ENCODE measurements at regions not wholly inside any gene's neighbourhood (a gene's known extent, or its start where the extent isn't known, plus 50 kb on each side); places are given as distances from the start of the nearest gene placed in this dataset.

- H3K23me2 ChIP-seq (ENCODE audit: insufficient read length, low read depth, low read length, poor library complexity, severe bottlenecking) = no peaks in the 10 kb centered on the region
- Mint-ChIP-seq H3K27me3 (ENCODE audit: low read depth) (no peaks in the 10 kb centered on the region), H3K4me3 (no peak overlapping the region), H3K36me3 (ENCODE audit: insufficient read depth in 1 of 3, low read depth in 3 of 3) (peaks cover 0 to 4% (median 1%) of the 10 kb centered on the region in 3 experiments; a peak in 5 of 7 replicates), H3K4me1 (peaks cover 0 to 2% of the 10 kb centered on the region in 2 experiments; a peak in 1 of 4 replicates), H3K9me3 (peaks cover 7% of the 10 kb centered on the region in 2 experiments; a peak in 3 of 5 replicates), H3K27ac (no peak overlapping the region)
- no peaks in the 10 kb centered on the region for H3K79me1 ChIP-seq (ENCODE audit: insufficient read depth, low read depth, low read length, poor library complexity, severe bottlenecking)
- no peak overlapping the region for H2BK120ac ChIP-seq (ENCODE audit: low read depth, low read length, poor library complexity, severe bottlenecking)
- H3K23ac ChIP-seq (ENCODE audit: insufficient read length, low read depth, low read length) = no peak overlapping the region
- no peak overlapping the region for H4K5ac ChIP-seq (ENCODE audit: insufficient read length, low read depth, low read length)
- H3K9me3 ChIP-seq (ENCODE audit: control insufficient read depth, low read depth, low read length) = no peaks in the 10 kb centered on the region
- no peak overlapping the region for H2BK15ac ChIP-seq (ENCODE audit: low read depth, low read length)
- no peak overlapping the region for H4K8ac ChIP-seq (replicated peaks; ENCODE audit: insufficient read length, low read depth, low read length)
- TF ChIP-seq, protein P1, sequence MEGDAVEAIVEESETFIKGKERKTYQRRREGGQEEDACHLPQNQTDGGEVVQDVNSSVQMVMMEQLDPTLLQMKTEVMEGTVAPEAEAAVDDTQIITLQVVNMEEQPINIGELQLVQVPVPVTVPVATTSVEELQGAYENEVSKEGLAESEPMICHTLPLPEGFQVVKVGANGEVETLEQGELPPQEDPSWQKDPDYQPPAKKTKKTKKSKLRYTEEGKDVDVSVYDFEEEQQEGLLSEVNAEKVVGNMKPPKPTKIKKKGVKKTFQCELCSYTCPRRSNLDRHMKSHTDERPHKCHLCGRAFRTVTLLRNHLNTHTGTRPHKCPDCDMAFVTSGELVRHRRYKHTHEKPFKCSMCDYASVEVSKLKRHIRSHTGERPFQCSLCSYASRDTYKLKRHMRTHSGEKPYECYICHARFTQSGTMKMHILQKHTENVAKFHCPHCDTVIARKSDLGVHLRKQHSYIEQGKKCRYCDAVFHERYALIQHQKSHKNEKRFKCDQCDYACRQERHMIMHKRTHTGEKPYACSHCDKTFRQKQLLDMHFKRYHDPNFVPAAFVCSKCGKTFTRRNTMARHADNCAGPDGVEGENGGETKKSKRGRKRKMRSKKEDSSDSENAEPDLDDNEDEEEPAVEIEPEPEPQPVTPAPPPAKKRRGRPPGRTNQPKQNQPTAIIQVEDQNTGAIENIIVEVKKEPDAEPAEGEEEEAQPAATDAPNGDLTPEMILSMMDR (conservative IDR thresholded peaks at IDR 0.05) = no peak
- no peak for DNase-seq
- H3K9ac ChIP-seq (ENCODE audit: extremely low read depth, insufficient read length, low read length) = no peak overlapping the region
- no peak overlapping the region for H2BK12ac ChIP-seq (ENCODE audit: insufficient read length, low read depth, low read length)
- no peak overlapping the region for H3K18ac ChIP-seq (ENCODE audit: insufficient read length, low read depth, low read length)
- H2BK20ac ChIP-seq (ENCODE audit: low read depth, low read length, poor library complexity, severe bottlenecking) = no peak overlapping the region
- H3T11ph ChIP-seq (ENCODE audit: low read length) = no peak overlapping the region
- H4K91ac ChIP-seq (ENCODE audit: insufficient read length, low read depth, low read length) = no peak overlapping the region
- no peaks in the 10 kb centered on the region for H3K4me1 ChIP-seq (ENCODE audit: insufficient read depth, low read length)
- H2BK5ac ChIP-seq (ENCODE audit: insufficient read length, low read length) = no peak overlapping the region
- no peak overlapping the region for H3K4ac ChIP-seq (ENCODE audit: low read depth, low read length)
- H3K4me2 ChIP-seq (ENCODE audit: insufficient read depth, insufficient read length, low read length) = no peak overlapping the region
- H3K27ac ChIP-seq (ENCODE audit: insufficient read length, low read depth, low read length) = no peak overlapping the region
- no peaks in the 10 kb centered on the region for H4K20me1 ChIP-seq (ENCODE audit: control insufficient read depth, insufficient read depth, insufficient read length)
- no peak overlapping the region for H3K56ac ChIP-seq (ENCODE audit: insufficient read length, low read depth, low read length)
- no peak overlapping the region for H3K14ac ChIP-seq (ENCODE audit: insufficient read depth, low read length)
- no CpG with 5 or more reads among the region's 1 CpG for WGBS (ENCODE audit: extremely low coverage, insufficient read length, low lambda C conversion rate)
- H2AFZ ChIP-seq (ENCODE audit: low read length) = no peak overlapping the region
- H3K79me2 ChIP-seq (ENCODE audit: insufficient read depth, low read length) = no peaks in the 10 kb centered on the region
- no peak overlapping the region for H2AK5ac ChIP-seq (ENCODE audit: insufficient read length, low read length)
- no peaks in the 10 kb centered on the region for H3K27me3 ChIP-seq (ENCODE audit: insufficient read depth, low read length)
These were observed 1010.1 kb downstream of the CDH18 start for GRCh38 chr5:18977880-18978279.

Data from H9 (cell line).